Breast epithelium (tissue), 4 donors: ENCODE measurements at regions not wholly inside any gene's neighbourhood (a gene's known extent, or its start where the extent isn't known, plus 50 kb on each side); places are given as distances from the start of the nearest gene placed in this dataset.

ENCODE experiments used
- DNase-seq, 2 donors: peaks; one replicate each; pipeline ENCODE4 v3.0.0-alpha.2; 2019; ENCODE audit warnings: low spot score in 2 of 2
- H3K27ac ChIP-seq, 2 donors: fragments of 200-600 bp; sonication (generic) in 1 of 2; one replicate each; pipeline ENCODE4 v1.5.1; 2016 to 2019; ENCODE audit warnings: mild to moderate bottlenecking in 1 of 2
- H3K27me3 ChIP-seq, 2 donors: fragments of 200-600 bp; sonication (generic) in 1 of 2; one replicate each; pipeline versions ENCODE4 v1.5.1 to v1.6.0; 2017 to 2019; ENCODE audit warnings: control low read depth in 1 of 2, mild to moderate bottlenecking in 1 of 2
- H3K36me3 ChIP-seq: fragments of 200-600 bp; one replicate; pipeline ENCODE4 v1.5.1; 2019
- H3K4me1 ChIP-seq, 2 donors: fragments of 200-600 bp; sonication (generic); one replicate each; pipeline ENCODE4 v1.5.1; 2016 to 2019; ENCODE audit warnings: control low read depth in 1 of 2
- H3K4me3 ChIP-seq, 3 donors: fragments of 200-600 bp; sonication (generic); 1 replicate in 2 of 3; 2 replicates in 1 of 3; pipeline ENCODE4 v1.5.1; 2016 to 2019; ENCODE audit warnings: mild to moderate bottlenecking in 3 of 3, moderate library complexity in 2 of 3
- H3K9me3 ChIP-seq, 2 donors: fragments of 200-600 bp; sonication (generic) in 1 of 2; one replicate each; pipeline ENCODE4 v1.5.1; 2016 to 2019; ENCODE audit warnings: control low read depth in 1 of 2
- POLR2A ChIP-seq: fragments of 450-650 bp; IDR thresholded peaks from one replicate; pipeline ENCODE4 v1.6.1; 2016; ENCODE audit warnings: antibody characterized with exemption, mild to moderate bottlenecking, moderate library complexity
- POLR2AphosphoS5 ChIP-seq, 3 donors: sonication (generic); formaldehyde crosslinking; IDR thresholded peaks; one replicate each; pipeline ENCODE4 v1.6.1; 2017; ENCODE audit warnings: antibody characterized with exemption in 3 of 3
- intact Hi-C: fragments of 100-400 bp; cut with DNase I; formaldehyde crosslinking; loops from one replicate; pipeline ENCODE4 v1.15.1; 2023; ENCODE audit warnings: low total_unique reads
- TF ChIP-seq, protein P1 (sequence below), 3 donors: fragments of 450-650 bp; IDR thresholded peaks; one replicate each; pipeline ENCODE4 v1.5.1; 2016 to 2017; ENCODE audit warnings: antibody characterized with exemption in 3 of 3, mild to moderate bottlenecking in 3 of 3, moderate library complexity in 3 of 3

DNA sequence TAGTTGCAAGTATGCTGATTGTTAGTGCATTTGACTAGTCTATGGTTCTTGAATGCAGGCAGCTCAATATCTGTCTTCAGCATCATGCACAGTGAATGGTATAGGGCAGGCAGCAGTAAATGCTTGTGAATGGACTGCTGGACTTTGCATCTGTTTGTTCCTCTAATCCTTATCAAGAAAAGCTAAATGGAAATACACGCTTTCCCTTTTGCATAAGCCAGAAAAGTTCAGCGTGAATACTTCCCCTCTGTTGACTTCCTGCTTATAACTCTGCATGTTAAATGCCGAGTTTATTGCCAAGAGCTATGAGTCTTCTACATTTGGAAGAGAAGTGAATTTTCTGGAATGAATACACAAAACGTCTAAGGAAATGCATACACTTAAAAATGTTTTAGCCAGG lies 127.9 kb upstream of the CPHXL start:
- Histone ChIP-seq H3K9me3 (no peaks in the 10 kb centered on the region), H3K27me3 (no peaks in the 10 kb centered on the region), H3K4me1 (no peaks in the 10 kb centered on the region), H3K4me3 (no peak overlapping the region), H3K27ac (no peak overlapping the region), H3K36me3 (no peaks in the 10 kb centered on the region)
- TF ChIP-seq POLR2A (no peak), POLR2AphosphoS5 (IDR thresholded peaks at IDR 0.05) (no peak)
- no peak for DNase-seq
- intact Hi-C loops, result loop anchor here (5.0 kb wide), 1 partner anchor 1048 kb away; no protein-coding TSS in a partner anchor

DNA sequence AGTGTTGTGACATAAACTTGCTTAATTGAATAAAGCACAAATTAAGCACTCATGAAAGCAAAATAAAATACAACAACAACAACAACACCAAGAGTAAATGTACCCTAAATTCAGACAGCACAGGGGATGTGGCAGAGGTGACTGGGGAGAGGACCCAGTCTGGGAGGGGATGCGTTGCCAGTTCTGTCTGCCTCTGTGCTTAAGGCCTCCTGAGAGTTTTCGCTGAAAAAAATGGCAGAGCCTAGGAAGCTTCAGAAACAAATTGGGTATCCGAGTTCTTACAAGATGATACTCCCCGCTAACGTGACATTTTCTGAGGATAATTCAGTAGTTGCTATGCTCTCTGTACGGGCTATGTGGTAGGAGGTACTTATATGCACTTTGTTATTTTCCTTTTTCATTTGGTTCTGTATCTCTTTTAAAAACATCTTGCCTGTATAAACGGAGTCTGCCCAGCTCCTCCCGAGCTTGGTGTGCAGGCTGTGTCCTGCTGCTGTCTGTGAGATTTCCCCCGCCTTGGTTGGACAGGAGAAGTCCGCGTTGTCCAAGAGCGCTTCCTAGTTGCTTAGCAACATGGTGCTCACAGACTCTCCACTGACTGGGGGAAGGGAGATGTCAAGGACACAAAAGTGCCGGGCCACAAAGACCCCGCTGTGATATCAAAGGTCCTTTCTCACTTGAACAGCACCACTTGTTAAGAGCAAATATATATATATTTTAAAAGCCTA lies 134.2 kb upstream of the CPHXL start:
- no peak for DNase-seq
- Histone ChIP-seq H3K36me3 (no peaks in the 10 kb centered on the region), H3K27me3 (no peaks in the 10 kb centered on the region), H3K27ac (no peak overlapping the region), H3K9me3 (no peaks in the 10 kb centered on the region), H3K4me3 (no peak overlapping the region), H3K4me1 (no peaks in the 10 kb centered on the region)
- intact Hi-C loops, result no loop called here
- TF ChIP-seq POLR2AphosphoS5 (IDR thresholded peaks at IDR 0.05), result no peak
- no peak for TF ChIP-seq POLR2A
- TF ChIP-seq, protein P1, sequence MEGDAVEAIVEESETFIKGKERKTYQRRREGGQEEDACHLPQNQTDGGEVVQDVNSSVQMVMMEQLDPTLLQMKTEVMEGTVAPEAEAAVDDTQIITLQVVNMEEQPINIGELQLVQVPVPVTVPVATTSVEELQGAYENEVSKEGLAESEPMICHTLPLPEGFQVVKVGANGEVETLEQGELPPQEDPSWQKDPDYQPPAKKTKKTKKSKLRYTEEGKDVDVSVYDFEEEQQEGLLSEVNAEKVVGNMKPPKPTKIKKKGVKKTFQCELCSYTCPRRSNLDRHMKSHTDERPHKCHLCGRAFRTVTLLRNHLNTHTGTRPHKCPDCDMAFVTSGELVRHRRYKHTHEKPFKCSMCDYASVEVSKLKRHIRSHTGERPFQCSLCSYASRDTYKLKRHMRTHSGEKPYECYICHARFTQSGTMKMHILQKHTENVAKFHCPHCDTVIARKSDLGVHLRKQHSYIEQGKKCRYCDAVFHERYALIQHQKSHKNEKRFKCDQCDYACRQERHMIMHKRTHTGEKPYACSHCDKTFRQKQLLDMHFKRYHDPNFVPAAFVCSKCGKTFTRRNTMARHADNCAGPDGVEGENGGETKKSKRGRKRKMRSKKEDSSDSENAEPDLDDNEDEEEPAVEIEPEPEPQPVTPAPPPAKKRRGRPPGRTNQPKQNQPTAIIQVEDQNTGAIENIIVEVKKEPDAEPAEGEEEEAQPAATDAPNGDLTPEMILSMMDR (IDR thresholded peaks at IDR 0.05), result no peak

DNA sequence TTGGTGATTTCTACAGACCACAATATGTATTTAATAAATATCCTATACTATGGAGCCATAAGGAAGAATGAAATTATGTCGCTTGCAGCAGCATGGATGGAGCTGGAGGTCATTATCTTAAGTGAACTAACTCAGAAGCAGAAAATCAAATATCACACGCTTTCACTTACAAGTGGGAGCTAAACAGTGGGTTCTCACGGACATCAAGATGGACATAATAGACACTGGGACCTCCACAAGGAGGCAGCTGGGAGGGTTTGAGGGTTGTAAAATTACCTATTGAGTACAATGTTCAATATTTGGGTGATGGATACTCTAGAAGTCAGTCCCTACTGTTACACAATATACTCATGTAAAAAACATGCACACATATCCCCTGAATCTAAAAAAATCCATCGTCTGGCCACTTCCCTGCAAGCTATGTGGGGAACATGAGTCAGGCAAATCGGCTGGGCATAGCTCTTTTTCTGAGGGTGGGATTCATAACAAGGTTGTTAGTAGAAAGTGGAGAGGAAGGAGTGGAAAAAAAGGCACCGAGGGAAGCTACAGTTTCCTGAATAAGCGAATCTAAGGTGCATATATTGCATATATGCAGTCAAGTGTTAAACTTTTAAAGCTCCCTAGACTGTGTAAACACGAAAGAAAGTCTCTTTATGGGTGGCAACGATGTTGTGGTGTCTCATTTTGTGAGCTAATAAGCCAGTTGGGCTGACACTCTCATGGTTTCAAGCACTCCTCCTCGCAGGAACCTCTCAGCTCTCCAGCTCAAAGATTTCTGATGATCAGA lies 135.2 kb upstream of the CPHXL start:
- no peaks in the 10 kb centered on the region for H3K36me3 ChIP-seq
- DNase-seq, result no peak
- H3K27me3 ChIP-seq, result no peaks in the 10 kb centered on the region
- intact Hi-C loops, result no loop called here
- H3K27ac ChIP-seq, result no peak overlapping the region
- no peaks in the 10 kb centered on the region for H3K9me3 ChIP-seq
- H3K4me3 ChIP-seq, result no peak overlapping the region
- TF ChIP-seq, protein P1 (IDR thresholded peaks at IDR 0.05), result no peak
- no peak for TF ChIP-seq POLR2A
- no peak for TF ChIP-seq POLR2AphosphoS5 (IDR thresholded peaks at IDR 0.05)
- H3K4me1 ChIP-seq, result no peaks in the 10 kb centered on the region

DNA sequence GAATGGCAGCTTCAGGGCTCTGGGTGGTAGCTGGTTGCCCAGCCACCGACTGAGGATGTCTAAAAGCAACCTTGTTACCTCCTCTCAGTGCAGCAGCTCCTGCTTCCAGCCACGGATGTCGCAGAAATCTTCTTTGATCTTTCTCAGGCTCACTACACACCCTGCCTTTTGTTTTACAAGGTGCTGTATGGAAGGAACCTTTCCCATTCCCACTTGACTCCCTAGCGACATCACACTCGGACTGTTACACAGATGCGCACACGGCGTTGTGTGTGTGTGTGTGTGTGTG lies 135.8 kb upstream of the CPHXL start:
- Histone ChIP-seq H3K4me3 (no peak overlapping the region), H3K27ac (no peak overlapping the region), H3K4me1 (no peaks in the 10 kb centered on the region), H3K36me3 (no peaks in the 10 kb centered on the region), H3K27me3 (no peaks in the 10 kb centered on the region), H3K9me3 (no peaks in the 10 kb centered on the region)
- intact Hi-C loops, result no loop called here
- no peak for DNase-seq
- TF ChIP-seq POLR2A (no peak), POLR2AphosphoS5 (IDR thresholded peaks at IDR 0.05) (no peak)
- TF ChIP-seq, protein P1 (IDR thresholded peaks at IDR 0.05), result no peak

DNA sequence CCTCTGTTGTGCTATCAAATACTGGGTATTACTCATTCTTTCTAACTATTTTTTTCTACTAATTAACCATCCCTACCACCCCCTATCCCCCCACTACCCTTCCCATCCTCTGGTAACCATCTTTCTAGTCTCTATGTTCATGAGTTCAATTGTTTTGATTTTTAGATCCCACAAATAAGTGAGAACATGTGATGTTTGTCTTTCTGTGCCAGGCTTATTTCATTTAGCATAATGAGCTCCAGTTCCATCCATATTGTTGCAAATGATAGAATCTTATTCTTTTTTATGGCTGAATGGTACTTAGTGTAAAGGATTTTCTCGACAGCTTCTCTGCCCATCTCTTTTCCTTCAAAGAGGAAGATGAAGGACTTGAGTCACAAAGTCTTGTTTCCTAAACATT lies 138.0 kb upstream of the CPHXL start:
- H3K9me3 ChIP-seq, result no peaks in the 10 kb centered on the region
- no peak overlapping the region for H3K4me3 ChIP-seq
- H3K36me3 ChIP-seq, result no peaks in the 10 kb centered on the region
- DNase-seq, result no peak
- H3K27me3 ChIP-seq, result no peaks in the 10 kb centered on the region
- TF ChIP-seq, protein P1 (IDR thresholded peaks at IDR 0.05), result no peak
- TF ChIP-seq POLR2AphosphoS5 (IDR thresholded peaks at IDR 0.05), result no peak
- no peak for TF ChIP-seq POLR2A
- no peaks in the 10 kb centered on the region for H3K4me1 ChIP-seq
- no peak overlapping the region for H3K27ac ChIP-seq
- intact Hi-C loops, result no loop called here
